Gastrocnemius medialis (tissue), 4 donors: ENCODE measurements at regions not wholly inside any gene's neighbourhood (a gene's known extent, or its start where the extent isn't known, plus 50 kb on each side); places are given as distances from the start of the nearest gene placed in this dataset.

ENCODE experiments used
- ATAC-seq, 2 donors: fragments of 150-250 bp; one replicate each; pipeline ENCODE4 v1.9.1; 2016
- DNase-seq, 2 donors: peaks; one replicate each; pipeline ENCODE4 v3.0.0-alpha.2; 2019
- H3K27ac ChIP-seq, 4 donors: fragments of 200-600 bp; sonication (generic); 1 replicate in 1 of 4; 2 replicates in 3 of 4; pipeline ENCODE4 v1.5.1; 2016 to 2018; ENCODE audit warnings: mild to moderate bottlenecking in 2 of 4, moderate library complexity in 1 of 4
- H3K27me3 ChIP-seq, 3 donors: fragments of 200-600 bp; sonication (generic) in 2 of 3; 1 replicate in 1 of 3; 2 replicates in 2 of 3; pipeline versions ENCODE4 v1.5.1 to v1.6.0; 2016 to 2019; ENCODE audit warnings: mild to moderate bottlenecking in 1 of 3, moderate library complexity in 1 of 3
- H3K36me3 ChIP-seq, 2 donors: fragments of 200-600 bp; sonication (generic) in 1 of 2; one replicate each; pipeline ENCODE4 v1.5.1; 2017 to 2018
- H3K4me1 ChIP-seq, 2 donors: fragments of 200-600 bp; sonication (generic) in 1 of 2; one replicate each; pipeline ENCODE4 v1.5.1; 2016 to 2017; ENCODE audit warnings: mild to moderate bottlenecking in 2 of 2
- H3K4me3 ChIP-seq, 4 donors: fragments of 200-600 bp; sonication (generic) in 3 of 4; 1 replicate in 1 of 4; 2 replicates in 3 of 4; pipeline ENCODE4 v1.5.1; 2016 to 2019; ENCODE audit warnings: mild to moderate bottlenecking in 2 of 4
- H3K9me3 ChIP-seq, 3 donors: fragments of 200-600 bp; sonication (generic) in 2 of 3; 1 replicate in 1 of 3; 2 replicates in 2 of 3; pipeline ENCODE4 v1.5.1; 2016 to 2019
- CTCF ChIP-seq, 5 experiments: fragments of 450-650 bp in 3 of 5; fragments of 200-600 bp in 2 of 5; sonication (generic) in 2 of 5; IDR thresholded peaks in 4 of 5; conservative IDR thresholded peaks in 1 of 5; 1 replicate in 4 of 5; 2 replicates in 1 of 5; pipeline ENCODE4 v1.5.1; 2016 to 2019; ENCODE audit warnings: antibody characterized with exemption in 5 of 5, mild to moderate bottlenecking in 3 of 5, moderate library complexity in 3 of 5
- POLR2A ChIP-seq, 2 donors: fragments of 450-650 bp; IDR thresholded peaks; one replicate each; pipeline ENCODE4 v1.6.1; 2017; ENCODE audit warnings: antibody characterized with exemption in 2 of 2, mild to moderate bottlenecking in 2 of 2, moderate library complexity in 2 of 2
- in situ Hi-C, 4 donors: fragments of 200-750 bp; cut with MboI; loops; one replicate each; pipeline versions ENCODE4 v1.15.0 to v1.8.0; 2017; ENCODE audit warnings: low sequenced_read_pairs in 4 of 4
- intact Hi-C: fragments of 100-400 bp; cut with DNase I; formaldehyde crosslinking; loops from one replicate; pipeline ENCODE4 v1.15.1; 2023; ENCODE audit warnings: low total_unique reads

- in situ Hi-C loops = no loop called here
- H3K27me3 ChIP-seq = no peaks in the 10 kb centered on the region
- ATAC-seq = no peak
These were observed 203.6 kb downstream of the TGFB2 start for GRCh38 chr1:218548764-218549163.

GRCh38 chr1:218553197-218553596 lies 208.1 kb downstream of the TGFB2 start:
- Histone ChIP-seq H3K27me3 (no peaks in the 10 kb centered on the region), H3K9me3 (no peaks in the 10 kb centered on the region), H3K27ac (no peak overlapping the region), H3K4me3 (no peak overlapping the region), H3K4me1 (no peaks in the 10 kb centered on the region), H3K36me3 (no peaks in the 10 kb centered on the region)
- in situ Hi-C loops (no loop called here), intact Hi-C loops (no loop called here)
- TF ChIP-seq POLR2A (IDR thresholded peaks at IDR 0.05) (no peak), CTCF (IDR thresholded peaks at IDR 0.05 in 4 of 5, conservative IDR thresholded peaks at IDR 0.05 in 1 of 5) (no peak)
- no peak for ATAC-seq
- no peak for DNase-seq

More at GRCh38 chr1:218548764-218549163, 203.6 kb downstream of the TGFB2 start:
- Histone ChIP-seq H3K4me3 (no peak overlapping the region), H3K4me1 (no peaks in the 10 kb centered on the region), H3K27ac (no peak overlapping the region), H3K36me3 (no peaks in the 10 kb centered on the region), H3K9me3 (no peaks in the 10 kb centered on the region)
- no peak for DNase-seq
- TF ChIP-seq POLR2A (IDR thresholded peaks at IDR 0.05) = no peak
- no peak for TF ChIP-seq CTCF (IDR thresholded peaks at IDR 0.05 in 4 of 5, conservative IDR thresholded peaks at IDR 0.05 in 1 of 5)
- intact Hi-C loops = no loop called here

GRCh38 chr1:218556016-218556415 lies 210.9 kb downstream of the TGFB2 start:
- Histone ChIP-seq H3K27ac (no peak overlapping the region), H3K36me3 (no peaks in the 10 kb centered on the region), H3K27me3 (no peaks in the 10 kb centered on the region), H3K4me1 (no peaks in the 10 kb centered on the region), H3K4me3 (no peak overlapping the region), H3K9me3 (no peaks in the 10 kb centered on the region)
- intact Hi-C loops = no loop called here
- in situ Hi-C loops = no loop called here
- TF ChIP-seq CTCF (IDR thresholded peaks at IDR 0.05 in 4 of 5, conservative IDR thresholded peaks at IDR 0.05 in 1 of 5) (no peak), POLR2A (IDR thresholded peaks at IDR 0.05) (no peak)
- no peak for ATAC-seq
- no peak for DNase-seq

- TF ChIP-seq POLR2A (IDR thresholded peaks at IDR 0.05) = no peak
- no peak for TF ChIP-seq CTCF (IDR thresholded peaks at IDR 0.05 in 4 of 5, conservative IDR thresholded peaks at IDR 0.05 in 1 of 5)
These were observed 212.6 kb downstream of the TGFB2 start for GRCh38 chr1:218557731-218558130.

GRCh38 chr1:218558271-218558810 lies 213.2 kb downstream of the TGFB2 start:
- Histone ChIP-seq H3K27me3 (no peaks in the 10 kb centered on the region), H3K9me3 (no peaks in the 10 kb centered on the region), H3K27ac (no peak overlapping the region), H3K4me1 (no peaks in the 10 kb centered on the region), H3K4me3 (no peak overlapping the region), H3K36me3 (no peaks in the 10 kb centered on the region)
- TF ChIP-seq CTCF (IDR thresholded peaks at IDR 0.05 in 4 of 5, conservative IDR thresholded peaks at IDR 0.05 in 1 of 5) (no peak), POLR2A (IDR thresholded peaks at IDR 0.05) (no peak)
- no peak for DNase-seq
- ATAC-seq = no peak
- intact Hi-C loops (no loop called here), in situ Hi-C loops (no loop called here)

More at GRCh38 chr1:218557731-218558130, 212.6 kb downstream of the TGFB2 start:
- no peak overlapping the region for H3K27ac ChIP-seq
- intact Hi-C loops = no loop called here
- DNase-seq (no peak), ATAC-seq (no peak)
- H3K4me3 ChIP-seq = no peak overlapping the region
- in situ Hi-C loops = no loop called here
- no peaks in the 10 kb centered on the region for H3K9me3 ChIP-seq
- H3K27me3 ChIP-seq = no peaks in the 10 kb centered on the region
- H3K36me3 ChIP-seq = no peaks in the 10 kb centered on the region
- no peaks in the 10 kb centered on the region for H3K4me1 ChIP-seq
